SK-N-SH (cell line): ENCODE measurements at regions not wholly inside any gene's neighbourhood (a gene's known extent, or its start where the extent isn't known, plus 50 kb on each side); places are given as distances from the start of the nearest gene placed in this dataset.
A peak's percentile ranks its signal among the peaks of the same experiment; 100 is the strongest.

Experiments used
- CTCF ChIP-seq: fragments of 200-600 bp; sonication (generic); IDR thresholded peaks from 2 replicates; pipeline ENCODE4 v1.6.1; 2017; ENCODE audit warnings: antibody characterized with exemption, mild to moderate bottlenecking, moderate library complexity
- ELF1 ChIP-seq: IDR thresholded peaks from 2 replicates; pipeline ENCODE4 v1.4.0; 2012
- EP300 ChIP-seq, 2 experiments: IDR thresholded peaks; 2 replicates each; pipeline versions ENCODE4 v1.4.0 to v1.6.1; 2012; ENCODE audit warnings: borderline replicate concordance in 1 of 2, low read depth in 1 of 2, low read length in 1 of 2
- EZH2phosphoT487 ChIP-seq: fragments of 200-600 bp; sonication (generic); IDR thresholded peaks from 2 replicates; pipeline ENCODE4 v1.6.1; 2017; ENCODE audit warnings: low read depth, mixed run types, mild to moderate bottlenecking, antibody characterized with exemption, moderate library complexity, borderline replicate concordance
- FOXM1 ChIP-seq: IDR thresholded peaks from 2 replicates; pipeline ENCODE4 v1.4.0; 2012; ENCODE audit warnings: low read depth, mild to moderate bottlenecking
- JUND ChIP-seq: IDR thresholded peaks from 2 replicates; pipeline ENCODE4 v1.4.0; 2012
- REST ChIP-seq: IDR thresholded peaks from 2 replicates; pipeline ENCODE4 v1.6.1; 2012; ENCODE audit warnings: mild to moderate bottlenecking, low read depth, low read length, moderate library complexity
- RFX5 ChIP-seq: IDR thresholded peaks from 2 replicates; pipeline ENCODE4 v1.6.1; 2012; ENCODE audit warnings: mild to moderate bottlenecking, improper control_type of control experiment, low read length
- TAF1 ChIP-seq: IDR thresholded peaks from 2 replicates; pipeline ENCODE4 v1.6.1; 2012; ENCODE audit warnings: low read depth, mild to moderate bottlenecking, low read length, moderate library complexity, borderline replicate concordance
- TCF12 ChIP-seq: IDR thresholded peaks from 2 replicates; pipeline ENCODE4 v1.4.0; 2012
- USF1 ChIP-seq: IDR thresholded peaks from 2 replicates; pipeline ENCODE4 v1.4.0; 2012; ENCODE audit warnings: low read depth, borderline replicate concordance
- YY1 ChIP-seq: IDR thresholded peaks from 2 replicates; pipeline ENCODE4 v1.4.0; 2012; ENCODE audit warnings: low read depth, mild to moderate bottlenecking
- ZBTB33 ChIP-seq: IDR thresholded peaks from 2 replicates; pipeline ENCODE4 v1.4.0; 2012; ENCODE audit warnings: low read depth, borderline replicate concordance

- TF ChIP-seq EZH2phosphoT487 (no peak), TCF12 (no peak), TAF1 (no peak), RFX5 (no peak), YY1 (no peak), EP300 (IDR thresholded peaks at IDR 0.05; ENCODE audit: borderline replicate concordance in 1 of 2, low read depth in 1 of 2, low read length in 1 of 2) (no peak), REST (no peak), CTCF (peak; percentile 79), USF1 (no peak), FOXM1 (no peak), ELF1 (no peak), JUND (no peak), ZBTB33 (no peak)
Observed at GRCh38 chr15:56821721-56822425, 88.6 kb upstream of the ZNF280D start.
